Astrocyte (in vitro differentiated cells and primary cell): ENCODE measurements at regions not wholly inside any gene's neighbourhood (a gene's known extent, or its start where the extent isn't known, plus 50 kb on each side); places are given as distances from the start of the nearest gene placed in this dataset.

Experiments
- DNase-seq: peaks from one replicate; pipeline ENCODE4 v3.0.0-alpha.2; 2010; ENCODE audit warnings: low read depth
- FAIRE-seq: peaks from 2 replicates; lab custom pipeline; 2011; peaks lifted over from hg19 to GRCh38; lab: Jason Lieb, UNC
- H2AFZ ChIP-seq: 2 replicates; pipeline ENCODE4 v1.6.0; 2012; ENCODE audit warnings: low read depth, low read length, inconsistent platforms
- H3K27ac ChIP-seq: 2 replicates; pipeline ENCODE4 v1.5.1; 2011; ENCODE audit warnings: low read depth, low read length, inconsistent platforms
- H3K27me3 ChIP-seq: 2 replicates; pipeline ENCODE4 v1.6.0; 2011; ENCODE audit warnings: low read length, inconsistent platforms; ENCODE audit not compliant: insufficient read depth
- H3K36me3 ChIP-seq: 2 replicates; pipeline ENCODE4 v1.5.1; 2011; ENCODE audit warnings: low read length, inconsistent platforms; ENCODE audit not compliant: insufficient read depth
- H3K4me1 ChIP-seq: 2 replicates; pipeline ENCODE4 v1.5.1; 2011; ENCODE audit warnings: low read length, inconsistent platforms; ENCODE audit not compliant: insufficient read depth
- H3K4me2 ChIP-seq: 2 replicates; pipeline ENCODE4 v1.6.0; 2012; ENCODE audit warnings: low read length, inconsistent platforms
- H3K4me3 ChIP-seq: 2 replicates; pipeline ENCODE4 v1.5.1; 2011; ENCODE audit warnings: low read depth, mild to moderate bottlenecking, low read length, inconsistent platforms; ENCODE audit not compliant: insufficient read depth
- H3K79me2 ChIP-seq: 2 replicates; pipeline ENCODE4 v1.6.0; 2012; ENCODE audit warnings: mild to moderate bottlenecking, low read length, inconsistent platforms; ENCODE audit not compliant: insufficient read depth
- H3K9ac ChIP-seq: 2 replicates; pipeline ENCODE4 v1.6.0; 2012; ENCODE audit warnings: mild to moderate bottlenecking, low read length, inconsistent platforms
- H3K9me3 ChIP-seq: 2 replicates; pipeline ENCODE4 v1.5.1; 2012; ENCODE audit warnings: low read depth, mild to moderate bottlenecking, low read length, inconsistent platforms; ENCODE audit not compliant: insufficient read depth
- H4K20me1 ChIP-seq: 2 replicates; pipeline ENCODE4 v1.6.0; 2012; ENCODE audit warnings: low read length, inconsistent platforms; ENCODE audit not compliant: insufficient read depth
- H3K27ac Mint-ChIP-seq: one replicate; pipeline ENCODE4 v1.8.0; 2021; ENCODE audit warnings: mild to moderate bottlenecking, mixed read lengths; ENCODE audit not compliant: unreplicated experiment
- H3K27me3 Mint-ChIP-seq: one replicate; pipeline ENCODE4 v1.8.0; 2021; ENCODE audit warnings: low read depth, mixed read lengths; ENCODE audit not compliant: unreplicated experiment
- H3K36me3 Mint-ChIP-seq: one replicate; pipeline ENCODE4 v1.8.0; 2021; ENCODE audit warnings: low read depth, mixed read lengths; ENCODE audit not compliant: unreplicated experiment
- H3K4me1 Mint-ChIP-seq: one replicate; pipeline ENCODE4 v1.8.0; 2021; ENCODE audit warnings: low read depth, mixed read lengths; ENCODE audit not compliant: unreplicated experiment
- H3K4me3 Mint-ChIP-seq: one replicate; pipeline ENCODE4 v1.8.0; 2021; ENCODE audit warnings: mild to moderate bottlenecking, moderate library complexity, mixed read lengths; ENCODE audit not compliant: unreplicated experiment
- H3K9me3 Mint-ChIP-seq: one replicate; pipeline ENCODE4 v1.8.0; 2021; ENCODE audit warnings: mild to moderate bottlenecking, mixed read lengths; ENCODE audit not compliant: unreplicated experiment
- EZH2 ChIP-seq: IDR thresholded peaks from 2 replicates; pipeline ENCODE4 v1.6.1; 2012; ENCODE audit warnings: mild to moderate bottlenecking, low read length, inconsistent platforms; ENCODE audit not compliant: insufficient read depth
- TF ChIP-seq, protein P1 (sequence below): IDR thresholded peaks from 2 replicates; pipeline ENCODE4 v1.5.1; 2011; ENCODE audit warnings: low read depth, mild to moderate bottlenecking, inconsistent platforms, low read length, moderate library complexity; ENCODE audit not compliant: insufficient read depth

DNA sequence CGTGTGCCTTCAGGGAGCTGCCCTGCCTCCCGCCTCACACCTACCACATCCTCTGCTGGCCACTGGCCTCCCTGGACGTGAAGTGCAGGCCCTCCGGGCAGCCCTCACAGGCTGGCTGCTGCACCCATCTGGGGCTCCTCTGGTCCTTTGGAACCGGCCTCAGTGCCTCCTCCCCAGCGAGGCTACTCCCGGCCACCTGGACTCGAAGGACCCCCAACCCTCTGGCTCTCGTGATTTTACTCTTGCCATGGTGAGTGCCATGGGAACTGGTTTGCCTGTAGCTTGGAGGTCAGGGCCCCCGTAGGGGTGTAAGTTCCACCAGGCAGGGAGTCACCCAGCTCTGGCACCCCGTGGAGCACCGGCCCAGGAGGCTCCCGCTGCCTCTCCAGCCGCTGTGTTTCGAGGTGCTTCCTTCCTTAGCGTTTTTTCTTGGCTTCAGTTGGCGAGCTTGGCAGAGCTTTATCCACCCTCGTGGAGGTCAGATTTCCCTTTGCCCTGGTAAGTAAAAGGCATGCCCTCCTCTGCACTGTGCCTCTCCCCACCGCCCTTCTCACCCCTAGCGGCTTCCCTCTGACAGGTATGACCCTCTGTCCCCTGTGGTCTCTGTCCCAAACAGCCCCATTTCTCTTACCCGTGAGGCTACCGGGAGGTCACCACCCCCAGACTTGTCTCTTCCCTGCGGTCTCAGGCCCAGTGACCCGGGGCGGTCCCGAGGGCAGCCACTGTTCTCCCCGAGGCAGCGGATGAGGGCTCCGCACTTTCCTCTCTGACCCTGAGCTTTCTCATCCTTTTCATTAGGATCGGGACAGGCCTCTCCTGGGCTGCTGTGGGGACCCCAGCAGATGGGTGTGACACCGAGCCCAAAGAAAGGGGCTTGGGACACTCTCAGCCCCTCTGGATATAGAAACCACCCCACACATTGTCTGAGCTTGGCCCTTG lies 203.1 kb upstream of the C14orf180 start:
- Histone ChIP-seq H3K9ac (no peak overlapping the region), H3K27ac (no peak overlapping the region), H3K79me2 (no peaks in the 10 kb centered on the region), H3K27me3 (peaks cover 2% of the 10 kb centered on the region), H4K20me1 (no peaks in the 10 kb centered on the region), H3K4me2 (no peak overlapping the region), H3K4me3 (no peak overlapping the region), H3K4me1 (no peaks in the 10 kb centered on the region), H3K9me3 (no peaks in the 10 kb centered on the region), H2AFZ (no peak overlapping the region), H3K36me3 (no peaks in the 10 kb centered on the region)
- FAIRE-seq = no peak
- no peak for DNase-seq
- no peak overlapping the region for H3K4me3 Mint-ChIP-seq
- TF ChIP-seq, protein P1, sequence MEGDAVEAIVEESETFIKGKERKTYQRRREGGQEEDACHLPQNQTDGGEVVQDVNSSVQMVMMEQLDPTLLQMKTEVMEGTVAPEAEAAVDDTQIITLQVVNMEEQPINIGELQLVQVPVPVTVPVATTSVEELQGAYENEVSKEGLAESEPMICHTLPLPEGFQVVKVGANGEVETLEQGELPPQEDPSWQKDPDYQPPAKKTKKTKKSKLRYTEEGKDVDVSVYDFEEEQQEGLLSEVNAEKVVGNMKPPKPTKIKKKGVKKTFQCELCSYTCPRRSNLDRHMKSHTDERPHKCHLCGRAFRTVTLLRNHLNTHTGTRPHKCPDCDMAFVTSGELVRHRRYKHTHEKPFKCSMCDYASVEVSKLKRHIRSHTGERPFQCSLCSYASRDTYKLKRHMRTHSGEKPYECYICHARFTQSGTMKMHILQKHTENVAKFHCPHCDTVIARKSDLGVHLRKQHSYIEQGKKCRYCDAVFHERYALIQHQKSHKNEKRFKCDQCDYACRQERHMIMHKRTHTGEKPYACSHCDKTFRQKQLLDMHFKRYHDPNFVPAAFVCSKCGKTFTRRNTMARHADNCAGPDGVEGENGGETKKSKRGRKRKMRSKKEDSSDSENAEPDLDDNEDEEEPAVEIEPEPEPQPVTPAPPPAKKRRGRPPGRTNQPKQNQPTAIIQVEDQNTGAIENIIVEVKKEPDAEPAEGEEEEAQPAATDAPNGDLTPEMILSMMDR = no peak
- TF ChIP-seq EZH2 = no peak
- H3K9me3 Mint-ChIP-seq = peaks cover 14% of the 10 kb centered on the region
- no peak overlapping the region for H3K27ac Mint-ChIP-seq
- H3K27me3 Mint-ChIP-seq = peaks cover 60% of the 10 kb centered on the region
- H3K4me1 Mint-ChIP-seq = no peaks in the 10 kb centered on the region
- no peaks in the 10 kb centered on the region for H3K36me3 Mint-ChIP-seq

DNA sequence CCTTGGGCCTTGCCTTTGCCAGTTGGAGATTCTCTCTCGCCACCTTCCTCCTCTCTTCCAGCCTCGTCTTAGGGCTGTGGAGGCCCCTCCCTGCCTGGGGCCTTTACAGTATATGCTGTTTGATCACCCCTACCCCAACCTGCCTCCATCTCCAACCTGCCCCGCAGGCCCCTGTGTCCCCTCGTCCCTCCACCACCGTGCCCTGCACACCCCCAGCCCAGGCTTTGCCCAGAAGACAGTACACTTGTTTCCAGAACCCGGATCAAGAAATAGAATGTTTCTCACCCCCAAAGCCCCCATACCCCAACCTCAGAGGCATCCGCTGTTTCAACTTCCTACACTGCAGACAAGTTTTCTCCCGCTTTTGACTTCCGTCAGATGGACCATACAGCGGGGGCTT lies 202.3 kb upstream of the C14orf180 start:
- no peak overlapping the region for H3K4me2 ChIP-seq
- TF ChIP-seq, protein P1 = no peak
- no peak for TF ChIP-seq EZH2
- H3K79me2 ChIP-seq = no peaks in the 10 kb centered on the region
- no peaks in the 10 kb centered on the region for H3K9me3 ChIP-seq
- Mint-ChIP-seq H3K9me3 (peaks cover 17% of the 10 kb centered on the region), H3K36me3 (no peaks in the 10 kb centered on the region), H3K4me1 (no peaks in the 10 kb centered on the region), H3K27ac (no peak overlapping the region), H3K4me3 (no peak overlapping the region), H3K27me3 (peaks cover 62% of the 10 kb centered on the region)
- no peaks in the 10 kb centered on the region for H4K20me1 ChIP-seq
- no peak overlapping the region for H3K4me3 ChIP-seq
- no peak overlapping the region for H3K27ac ChIP-seq
- H3K9ac ChIP-seq = no peak overlapping the region
- FAIRE-seq (no peak), DNase-seq (no peak)
- H3K27me3 ChIP-seq = peaks cover 2% of the 10 kb centered on the region
- H2AFZ ChIP-seq = no peak overlapping the region
- H3K4me1 ChIP-seq = no peaks in the 10 kb centered on the region
- no peaks in the 10 kb centered on the region for H3K36me3 ChIP-seq

DNA sequence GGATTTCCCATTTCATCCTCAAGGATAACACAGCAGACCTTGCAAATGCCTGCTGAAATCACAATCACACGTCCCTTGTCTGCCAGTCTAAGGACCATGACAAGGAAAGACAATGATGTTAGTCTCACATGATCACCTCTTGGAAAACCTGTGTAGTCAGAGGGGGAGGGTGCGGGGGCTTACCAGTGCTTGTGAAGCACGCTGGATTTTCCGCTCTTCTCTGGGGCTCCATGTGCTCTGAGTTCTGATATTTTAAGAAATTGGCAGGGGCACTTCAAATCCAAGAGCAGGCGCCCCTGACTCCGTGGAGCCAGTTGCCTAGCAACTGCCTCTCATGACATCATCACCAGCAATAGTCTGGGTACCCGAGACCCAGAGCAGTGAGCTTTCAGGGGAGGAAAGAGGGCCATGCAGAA lies 200.9 kb upstream of the C14orf180 start:
- H3K9ac ChIP-seq = no peak overlapping the region
- H3K27ac Mint-ChIP-seq = no peak overlapping the region
- H3K79me2 ChIP-seq = no peaks in the 10 kb centered on the region
- H3K4me3 Mint-ChIP-seq = no peak overlapping the region
- H3K27me3 Mint-ChIP-seq = peaks cover 59% of the 10 kb centered on the region
- DNase-seq (no peak), FAIRE-seq (no peak)
- peaks cover 17% of the 10 kb centered on the region for H3K9me3 Mint-ChIP-seq
- H2AFZ ChIP-seq = no peak overlapping the region
- no peak overlapping the region for H3K4me2 ChIP-seq
- no peaks in the 10 kb centered on the region for H3K4me1 Mint-ChIP-seq
- no peaks in the 10 kb centered on the region for H3K36me3 ChIP-seq
- H3K27ac ChIP-seq = no peak overlapping the region
- no peak for TF ChIP-seq EZH2
- TF ChIP-seq, protein P1 = no peak
- H3K4me1 ChIP-seq = no peaks in the 10 kb centered on the region
- H3K9me3 ChIP-seq = no peaks in the 10 kb centered on the region
- H3K27me3 ChIP-seq = peaks cover 2% of the 10 kb centered on the region
- H3K36me3 Mint-ChIP-seq = no peaks in the 10 kb centered on the region
- no peaks in the 10 kb centered on the region for H4K20me1 ChIP-seq
- H3K4me3 ChIP-seq = no peak overlapping the region
